Esophagus muscularis mucosa (tissue), 3 donors: ENCODE measurements at regions not wholly inside any gene's neighbourhood (a gene's known extent, or its start where the extent isn't known, plus 50 kb on each side); places are given as distances from the start of the nearest gene placed in this dataset.

ENCODE experiments used
- POLR2A ChIP-seq: fragments of 450-650 bp; IDR thresholded peaks from one replicate; pipeline ENCODE4 v1.6.1; 2017; ENCODE audit warnings: antibody characterized with exemption, moderate library complexity, mild to moderate bottlenecking, low read depth
- TF ChIP-seq, protein P1 (sequence below), 3 experiments: fragments of 200-600 bp in 2 of 3; fragments of 450-650 bp in 1 of 3; sonication (generic) in 2 of 3; IDR thresholded peaks; one replicate each; pipeline ENCODE4 v1.5.1; 2017 to 2019; ENCODE audit warnings: antibody characterized with exemption in 3 of 3, mild to moderate bottlenecking in 2 of 3, moderate library complexity in 1 of 3

DNA sequence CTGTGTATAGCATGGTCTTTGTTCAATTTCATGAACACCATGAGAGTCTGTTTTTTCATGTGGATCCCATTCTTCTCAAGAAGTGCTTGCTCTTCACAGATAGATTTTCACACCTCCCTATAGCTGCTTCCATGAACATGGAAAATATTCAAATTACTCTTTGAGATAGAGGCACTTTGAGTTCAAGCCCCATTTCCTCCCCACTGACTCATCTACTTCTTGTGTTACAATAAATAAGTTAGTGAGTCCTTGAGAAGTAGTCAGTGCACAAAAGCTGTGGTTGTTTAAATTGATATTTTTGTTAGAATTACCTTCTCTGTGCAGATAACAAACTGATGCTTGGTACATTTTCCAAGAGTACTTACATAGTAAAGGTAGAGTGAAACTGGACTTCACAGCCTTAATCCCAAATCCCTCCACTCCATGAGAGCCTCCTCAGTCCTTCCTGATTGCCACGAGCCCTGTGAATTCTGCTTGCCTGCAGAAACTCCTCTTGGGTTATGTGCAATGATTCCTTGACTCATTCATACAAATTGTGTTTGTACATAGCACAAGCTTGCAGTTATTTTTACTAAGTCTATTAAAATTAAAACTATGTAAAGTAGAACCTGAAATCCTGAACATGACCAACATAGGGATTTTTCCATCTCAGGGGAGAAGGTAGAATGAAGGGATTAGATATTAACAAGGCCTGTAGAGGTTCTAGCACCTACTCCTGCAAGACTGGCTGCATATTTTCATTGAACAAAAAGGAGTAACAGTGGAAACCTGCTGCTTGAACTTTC lies 496.2 kb downstream of the TNS3 start:
- TF ChIP-seq, protein P1, sequence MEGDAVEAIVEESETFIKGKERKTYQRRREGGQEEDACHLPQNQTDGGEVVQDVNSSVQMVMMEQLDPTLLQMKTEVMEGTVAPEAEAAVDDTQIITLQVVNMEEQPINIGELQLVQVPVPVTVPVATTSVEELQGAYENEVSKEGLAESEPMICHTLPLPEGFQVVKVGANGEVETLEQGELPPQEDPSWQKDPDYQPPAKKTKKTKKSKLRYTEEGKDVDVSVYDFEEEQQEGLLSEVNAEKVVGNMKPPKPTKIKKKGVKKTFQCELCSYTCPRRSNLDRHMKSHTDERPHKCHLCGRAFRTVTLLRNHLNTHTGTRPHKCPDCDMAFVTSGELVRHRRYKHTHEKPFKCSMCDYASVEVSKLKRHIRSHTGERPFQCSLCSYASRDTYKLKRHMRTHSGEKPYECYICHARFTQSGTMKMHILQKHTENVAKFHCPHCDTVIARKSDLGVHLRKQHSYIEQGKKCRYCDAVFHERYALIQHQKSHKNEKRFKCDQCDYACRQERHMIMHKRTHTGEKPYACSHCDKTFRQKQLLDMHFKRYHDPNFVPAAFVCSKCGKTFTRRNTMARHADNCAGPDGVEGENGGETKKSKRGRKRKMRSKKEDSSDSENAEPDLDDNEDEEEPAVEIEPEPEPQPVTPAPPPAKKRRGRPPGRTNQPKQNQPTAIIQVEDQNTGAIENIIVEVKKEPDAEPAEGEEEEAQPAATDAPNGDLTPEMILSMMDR (IDR thresholded peaks at IDR 0.05), result no peak
- no peak for TF ChIP-seq POLR2A
